DMS153 treated with DMSO at 0.1 percent for 48 hours (cell line): ENCODE measurements at regions not wholly inside any gene's neighbourhood (a gene's known extent, or its start where the extent isn't known, plus 50 kb on each side); places are given as distances from the start of the nearest gene placed in this dataset.
"Not testable (repeated sequence)": the region's sequence is repeated elsewhere in the genome, so short reads cannot be mapped to it uniquely, and the experiment has no call there.

Experiments
- DNase-seq: peaks from one replicate; lab custom pipeline; 2025; ENCODE audit not compliant: unreplicated experiment; lab: John Stamatoyannopoulos, UW

DNA sequence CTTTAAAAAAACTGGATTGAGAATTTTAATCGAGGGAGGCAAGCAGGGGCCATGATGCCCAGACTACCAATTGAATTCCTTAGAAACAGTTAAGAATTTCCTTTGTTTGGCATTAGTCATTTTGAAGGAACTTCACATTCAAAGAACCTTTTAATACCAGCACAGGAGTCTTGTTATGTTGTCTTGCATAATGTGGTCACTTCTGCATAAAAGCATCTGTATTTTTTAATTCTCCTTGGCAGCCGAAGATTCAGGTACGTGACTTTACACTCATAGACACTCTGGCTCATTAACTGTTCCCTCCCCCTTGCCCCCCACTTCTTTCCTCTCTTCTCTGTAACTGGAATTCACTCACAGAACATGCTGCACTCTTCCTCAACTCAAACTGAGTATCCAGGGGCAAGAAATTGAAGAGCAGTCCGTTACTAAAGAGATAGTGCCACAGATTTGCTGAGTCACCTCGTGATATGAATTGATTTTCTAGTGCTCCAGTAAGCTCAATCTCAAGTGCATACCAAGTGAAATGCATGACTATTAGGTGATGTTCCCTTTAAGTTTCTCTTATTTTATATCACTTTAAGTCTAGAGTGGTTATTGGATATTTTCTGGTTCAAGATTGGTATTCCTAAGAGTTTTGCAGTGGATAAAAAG, 572.2 kb upstream of the SOX9 start:
- DNase-seq = no peak

DNA sequence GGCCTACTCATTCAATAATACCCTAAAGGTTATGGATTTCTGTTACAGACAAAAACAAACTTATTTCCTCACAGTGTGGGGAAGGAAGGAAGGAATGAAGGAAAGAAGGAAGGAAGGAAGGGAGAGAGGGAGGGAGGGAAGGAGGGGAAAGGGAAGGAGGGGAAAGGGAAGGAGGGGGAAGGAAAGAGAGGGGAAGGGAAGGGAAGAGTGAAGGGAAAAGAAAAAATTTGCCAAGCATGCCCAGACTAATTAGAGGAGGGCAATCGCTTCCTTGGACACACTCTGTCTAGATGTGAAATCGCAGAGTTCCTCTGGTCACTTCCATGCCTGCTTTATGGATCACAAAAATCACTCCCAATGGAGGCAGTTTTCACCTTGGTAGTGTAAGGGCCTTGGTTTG, 570.1 kb upstream of the SOX9 start:
- DNase-seq = no peak

DNA sequence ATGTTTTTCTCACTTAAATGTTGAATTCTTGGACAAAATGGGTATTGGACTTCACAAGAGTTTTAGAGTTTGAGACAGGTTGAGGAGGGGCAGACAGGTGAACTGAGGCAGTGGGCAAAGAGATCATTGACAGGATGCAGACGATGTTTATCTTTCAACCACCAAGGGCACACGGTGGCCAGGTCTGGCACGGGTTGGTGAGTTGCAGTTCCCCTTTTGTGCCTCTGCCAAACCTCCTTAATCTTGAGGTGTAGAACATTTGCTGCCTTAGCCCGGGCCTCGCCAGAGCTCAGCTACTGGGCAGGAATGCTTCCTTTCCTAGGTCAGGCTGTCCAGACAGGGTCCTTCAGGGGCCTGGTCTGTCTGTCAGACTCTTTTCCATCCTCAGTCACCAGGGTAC, 567.4 kb upstream of the SOX9 start:
- no peak for DNase-seq

DNA sequence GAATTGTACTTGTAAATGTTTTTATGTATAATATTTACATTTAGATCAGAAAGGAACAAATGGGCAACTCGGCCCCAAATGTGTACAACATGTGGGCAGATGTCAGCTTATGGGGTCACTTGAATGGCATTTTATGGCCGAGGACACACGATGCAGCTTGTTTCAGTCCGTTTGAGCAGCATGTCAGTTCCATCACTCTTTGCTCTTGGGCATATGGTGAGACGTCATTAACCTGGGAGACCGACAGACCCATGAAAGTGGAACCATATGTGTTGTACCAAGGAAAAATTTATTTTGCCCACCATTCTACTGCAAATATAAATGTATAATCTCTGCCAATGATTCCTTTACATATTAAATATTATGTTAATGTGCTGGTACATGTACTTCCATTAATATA, 561.9 kb upstream of the SOX9 start:
- DNase-seq = no peak

DNA sequence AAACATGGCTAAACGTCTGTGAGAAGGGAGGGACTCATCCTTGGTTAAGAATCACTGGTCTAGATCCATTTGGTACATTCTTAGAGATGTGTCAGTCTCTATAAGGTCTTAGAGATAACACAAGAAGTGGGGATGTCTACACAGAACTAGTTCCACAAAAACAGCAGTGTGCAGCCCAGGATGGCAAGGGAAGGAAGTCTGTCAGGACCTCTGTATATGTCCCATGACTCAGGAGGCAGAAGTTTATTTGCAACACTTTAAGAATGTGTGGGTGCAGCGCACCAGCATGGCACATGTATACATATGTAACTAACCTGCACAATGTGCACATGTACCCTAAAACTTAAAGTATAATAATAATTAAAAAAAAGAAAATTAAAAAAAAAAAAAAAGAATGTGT, 548.5 kb upstream of the SOX9 start:
- no peak for DNase-seq

DNA sequence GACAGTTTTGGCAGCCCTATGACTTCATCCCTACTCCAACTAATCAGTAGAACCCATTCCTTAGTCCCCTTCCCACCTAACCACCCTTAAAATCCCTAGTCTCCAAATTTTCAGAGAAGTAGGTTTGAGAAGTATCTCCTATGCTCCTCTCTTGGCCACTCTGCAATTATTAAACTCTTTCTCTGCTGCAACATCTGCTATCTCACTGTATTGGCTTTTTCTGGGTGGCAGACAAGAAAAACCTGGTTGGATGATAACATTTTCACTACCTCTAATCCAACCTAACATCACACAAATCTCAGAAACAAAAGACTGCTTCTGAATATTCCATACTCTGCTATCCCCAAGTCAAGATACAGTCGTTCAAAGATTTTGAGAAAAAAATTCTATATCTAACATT, 542.4 kb upstream of the SOX9 start:
- DNase-seq = no peak

DNA sequence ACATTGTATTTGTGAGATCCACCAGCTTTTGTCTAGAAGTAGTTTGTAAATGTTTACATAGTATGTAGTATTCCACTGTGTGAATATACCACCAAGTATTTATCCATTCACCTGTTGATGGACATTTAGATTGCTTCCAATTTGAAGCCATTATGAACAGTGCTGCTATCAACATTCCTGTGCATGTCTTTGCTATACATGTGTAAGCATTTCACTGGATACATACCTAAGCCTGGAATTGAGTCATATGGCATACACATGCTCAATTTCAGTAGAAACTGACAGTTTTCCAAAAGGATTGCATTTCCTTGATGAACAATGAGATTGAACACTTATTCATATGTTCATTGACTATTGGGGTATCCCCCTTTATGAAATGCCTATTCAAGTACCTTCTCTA, 540.6 kb upstream of the SOX9 start:
- DNase-seq = no peak

DNA sequence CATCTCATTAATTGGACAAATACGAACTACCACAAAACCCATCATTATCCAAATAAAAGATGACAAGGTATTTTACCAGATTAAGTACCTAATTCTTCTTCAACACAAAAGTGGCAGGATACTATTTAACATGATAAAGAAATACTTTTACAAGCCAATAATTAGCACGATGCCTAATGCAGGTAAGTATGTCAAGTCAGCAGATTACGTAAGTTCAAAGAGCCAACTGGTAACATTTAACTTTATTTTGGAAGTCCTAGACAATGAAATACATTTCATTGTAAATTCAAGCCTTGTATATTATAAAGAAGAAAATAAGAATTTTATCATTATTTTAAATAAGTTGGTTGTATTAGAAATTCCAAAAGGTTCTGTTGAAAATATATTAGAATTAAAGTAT, 535.3 kb upstream of the SOX9 start:
- no peak for DNase-seq

DNA sequence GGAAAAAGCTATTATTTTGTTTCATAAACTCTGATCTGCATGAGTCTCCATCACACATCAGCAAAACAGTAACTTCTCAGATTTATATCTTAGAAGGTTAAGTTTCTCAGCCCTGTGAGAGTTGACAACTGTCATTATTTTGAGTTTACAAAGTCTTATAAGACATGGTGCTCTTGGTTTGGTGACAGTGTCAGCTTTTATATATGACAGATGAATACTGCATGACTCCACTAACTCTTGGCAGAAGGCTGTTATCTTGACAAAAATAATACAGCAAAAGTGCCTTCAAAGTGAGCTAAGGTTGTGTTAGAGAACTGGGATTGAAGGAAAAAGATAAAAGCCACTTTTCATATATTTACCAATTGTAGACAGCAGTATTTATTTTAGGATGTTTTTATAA, 528.4 kb upstream of the SOX9 start:
- no peak for DNase-seq

DNA sequence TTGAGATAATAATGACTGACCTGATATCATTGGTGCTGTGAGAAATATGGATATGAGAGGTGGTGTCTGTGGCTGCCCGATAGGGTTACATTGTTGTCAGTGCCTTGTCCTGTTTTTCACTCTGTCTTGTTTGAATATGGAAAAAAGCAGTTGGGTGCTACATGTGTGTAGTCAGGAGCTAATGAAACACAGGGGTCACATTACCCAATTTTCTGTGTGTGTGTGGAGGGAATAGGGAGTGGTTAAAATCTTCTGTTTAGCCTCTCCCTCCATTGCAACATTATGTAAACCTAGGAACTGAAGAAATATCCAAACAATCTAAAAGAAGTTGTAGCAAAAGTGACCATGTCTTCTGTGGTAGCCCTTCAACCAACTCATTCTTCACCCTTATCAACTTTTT, 527.7 kb upstream of the SOX9 start:
- no peak for DNase-seq

DNA sequence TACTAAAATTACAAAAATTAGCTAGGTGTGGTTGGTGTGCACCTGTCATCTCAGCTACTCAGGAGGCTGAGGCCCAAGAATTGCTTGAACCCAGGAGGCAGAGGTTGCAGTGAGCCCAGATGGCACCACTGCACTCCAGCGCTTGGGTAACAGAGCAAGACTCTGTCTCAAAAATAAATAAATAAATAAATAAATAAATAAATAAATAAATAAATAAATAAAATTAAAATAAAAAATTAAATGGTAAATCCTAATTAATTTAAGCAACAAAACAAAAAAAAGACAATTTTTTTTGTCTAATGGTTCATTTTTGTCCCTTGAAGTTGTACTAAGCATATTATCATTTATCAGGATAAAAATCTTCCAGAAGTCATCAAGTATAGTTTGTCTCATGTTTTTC, 521.2 kb upstream of the SOX9 start:
- DNase-seq = not testable (repeated sequence)

DNA sequence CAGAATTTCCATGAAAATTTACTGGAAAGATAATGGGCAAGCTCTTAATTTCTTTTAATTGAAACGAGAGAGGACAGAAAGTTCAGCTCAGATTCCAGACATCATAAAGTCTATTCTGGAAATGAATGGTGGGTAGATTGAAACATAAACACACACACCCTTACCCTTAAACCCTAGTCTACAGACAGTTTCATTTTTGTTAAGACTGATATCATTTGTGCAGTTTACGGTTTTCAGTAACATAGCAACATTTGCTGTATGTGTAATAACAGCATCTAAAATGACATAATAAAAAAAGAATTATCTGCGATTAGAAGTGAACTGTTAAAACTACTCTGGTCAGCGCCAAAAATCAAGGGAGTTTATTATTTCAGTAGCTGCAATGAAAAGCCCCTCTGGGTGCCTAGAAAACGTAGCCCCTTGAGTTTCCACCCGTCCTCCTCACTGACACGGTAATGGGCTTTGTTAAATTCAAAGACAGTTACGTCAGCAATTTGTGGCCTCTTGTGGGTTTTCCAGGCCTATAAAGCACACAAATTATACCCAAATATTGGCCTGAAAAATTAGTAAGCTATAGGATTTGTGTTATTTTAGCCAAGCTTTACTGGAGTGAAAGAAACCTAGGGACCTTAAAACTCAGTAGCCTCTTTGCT, 520.6 kb upstream of the SOX9 start:
- DNase-seq = no peak

DNA sequence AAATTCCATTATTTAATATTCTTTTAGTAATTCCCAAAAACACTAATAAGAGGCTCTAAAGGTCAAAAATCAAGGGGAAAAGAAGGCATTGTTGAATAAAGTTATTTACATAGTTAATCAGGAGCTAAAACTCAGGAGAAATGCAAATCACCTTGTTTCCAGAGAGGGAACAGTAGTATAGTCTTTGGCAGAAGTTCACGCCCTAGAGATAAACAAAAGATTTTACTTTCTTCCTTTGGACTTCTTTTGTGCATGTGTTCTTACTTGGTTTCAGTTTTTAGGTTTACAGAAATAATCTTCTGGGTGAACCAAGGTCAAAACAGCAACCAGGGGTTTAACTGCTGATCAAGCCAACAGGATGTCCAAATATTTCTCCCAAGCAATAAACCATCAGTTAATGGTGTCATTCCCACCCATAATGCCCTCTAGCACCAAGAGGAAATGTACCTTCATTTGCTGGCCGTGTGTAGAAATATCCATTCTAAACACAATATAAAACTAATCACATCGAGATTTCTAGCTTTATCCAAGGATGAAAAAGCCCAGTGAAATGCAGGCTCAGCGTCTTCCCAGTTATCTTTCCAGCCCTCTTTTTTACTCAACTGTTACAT, 518.8 kb upstream of the SOX9 start:
- DNase-seq = no peak

DNA sequence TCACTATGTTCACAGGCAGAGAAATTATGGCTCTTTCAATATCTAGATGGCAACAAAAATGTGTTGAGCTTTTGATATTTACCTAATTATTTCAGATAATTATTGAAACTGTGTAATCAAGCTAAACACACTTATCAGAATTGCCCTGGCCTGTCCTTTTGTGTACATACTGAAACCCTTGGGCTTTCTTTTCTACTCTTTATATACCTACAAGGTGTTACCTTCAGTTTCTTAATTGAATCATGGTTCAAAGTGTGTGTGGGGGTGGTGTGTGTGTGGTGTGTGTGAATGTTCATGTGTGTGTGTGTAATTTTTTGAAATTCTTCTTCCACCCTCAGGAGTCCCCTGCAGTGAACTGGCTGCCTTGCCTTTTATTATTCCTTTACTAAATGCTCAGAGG, 506.8 kb upstream of the SOX9 start:
- no peak for DNase-seq

DNA sequence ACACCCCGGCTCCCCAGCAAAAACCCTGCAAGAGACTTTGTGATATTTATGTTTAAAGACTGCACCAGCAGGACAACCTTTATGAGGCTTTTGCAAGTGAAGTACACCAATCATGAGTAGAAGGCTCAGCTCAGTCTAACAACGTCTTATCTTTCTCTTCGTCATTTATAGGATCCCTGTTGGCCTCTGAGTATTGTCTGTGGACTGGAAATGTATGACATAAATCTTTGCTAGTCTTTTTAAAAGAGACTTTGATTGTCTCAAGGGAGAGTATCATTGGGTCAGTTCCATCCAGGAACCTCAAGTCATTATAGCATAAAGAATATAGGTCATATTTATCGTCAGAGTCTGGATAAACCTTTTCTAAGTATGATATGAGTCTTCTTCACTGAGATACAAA, 505.0 kb upstream of the SOX9 start:
- DNase-seq = no peak

DNA sequence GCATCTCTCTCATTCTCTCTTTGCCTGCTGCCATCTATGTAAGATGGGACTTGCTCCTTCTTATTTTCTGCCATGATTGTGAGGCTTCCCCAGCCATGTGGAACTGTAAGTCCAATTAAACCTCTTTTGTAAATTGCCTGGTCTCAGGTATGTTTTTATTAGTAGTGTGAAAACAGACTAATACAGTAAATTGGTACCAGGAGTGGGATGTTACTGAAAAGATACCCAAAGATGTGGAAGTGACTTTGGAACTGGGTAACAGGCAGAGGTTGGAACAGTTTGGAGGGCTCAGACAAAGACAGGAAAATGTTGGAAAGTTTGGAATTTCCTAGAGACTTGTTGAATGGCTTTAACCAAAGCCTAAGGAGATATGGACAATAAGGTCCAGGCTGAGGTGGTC, 503.1 kb upstream of the SOX9 start:
- not testable (repeated sequence) for DNase-seq

DNA sequence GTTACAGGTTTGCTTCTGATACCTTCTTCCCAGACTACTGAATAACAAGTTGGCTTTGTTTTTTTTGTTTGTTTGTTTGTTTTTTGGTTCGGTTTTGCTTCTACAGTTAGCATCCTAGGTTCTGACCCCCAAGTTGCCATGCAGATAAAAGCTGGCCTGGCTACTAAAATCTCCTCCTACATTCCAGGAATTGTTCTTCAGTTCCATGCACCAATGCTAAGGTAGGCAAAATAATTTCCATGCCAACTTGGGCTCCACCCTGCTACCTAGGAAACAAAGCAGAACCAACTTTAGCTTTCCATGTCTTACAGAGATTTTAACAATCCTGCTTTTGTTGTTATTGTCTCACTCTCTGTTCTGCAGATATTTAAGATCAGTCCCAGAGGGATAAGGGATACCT, 495.5 kb upstream of the SOX9 start:
- DNase-seq = no peak

DNA sequence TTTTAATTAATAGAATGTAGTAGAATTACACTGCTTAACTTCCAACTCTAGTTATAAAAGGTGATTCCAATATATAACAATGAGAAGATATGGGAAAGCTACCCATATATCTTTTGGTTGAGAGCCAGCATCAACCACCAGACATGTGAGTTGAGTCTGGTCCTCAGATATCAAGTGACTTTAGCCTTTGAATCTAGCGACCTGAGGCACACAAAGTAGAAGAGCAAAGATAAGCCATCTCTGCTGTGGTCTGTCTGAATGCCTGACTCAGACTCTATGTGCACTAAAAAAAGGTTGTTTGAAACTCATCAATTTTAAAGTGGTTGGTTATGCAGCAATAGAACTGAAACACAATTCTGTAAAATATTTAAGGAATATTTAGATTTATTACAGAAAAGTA, 492.5 kb upstream of the SOX9 start:
- no peak for DNase-seq

DNA sequence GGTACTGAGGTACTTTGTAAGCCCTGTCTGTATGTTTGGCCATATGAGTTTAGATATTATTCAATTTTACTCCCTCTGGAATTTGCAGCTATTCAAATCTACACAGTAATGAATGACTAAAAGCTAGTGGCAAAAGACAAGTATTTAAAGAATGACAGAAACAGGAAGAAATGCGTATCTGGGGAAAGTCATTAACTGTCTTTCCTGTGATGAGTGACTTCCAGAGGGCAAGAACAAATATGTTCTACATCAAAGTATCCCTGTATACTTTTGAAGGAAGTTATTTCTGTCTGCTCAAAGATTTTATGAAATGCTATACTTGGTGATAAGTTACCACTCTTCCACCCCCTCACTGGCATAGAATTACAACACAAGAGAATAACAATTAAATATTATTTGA, 489.3 kb upstream of the SOX9 start:
- DNase-seq = no peak

DNA sequence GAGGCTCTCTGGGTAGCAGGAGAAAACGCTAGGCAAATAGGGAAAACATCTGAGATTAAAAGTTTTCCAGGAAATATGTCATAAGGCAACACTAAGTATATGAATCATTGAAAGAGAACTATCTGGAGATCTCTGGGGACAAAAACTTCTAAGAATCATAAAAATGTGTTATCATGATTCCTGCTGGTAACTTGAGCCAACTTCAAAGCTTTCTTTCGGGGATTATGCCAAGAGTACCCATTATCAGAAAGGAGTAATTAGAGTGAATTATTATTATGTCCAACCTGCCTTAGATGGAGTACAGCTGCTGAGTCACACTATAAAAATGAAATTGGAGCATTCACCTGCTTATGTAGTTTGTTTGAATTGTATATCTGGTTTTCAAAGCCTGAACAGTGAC, 488.5 kb upstream of the SOX9 start:
- peak; percentile 77 for DNase-seq

DNA sequence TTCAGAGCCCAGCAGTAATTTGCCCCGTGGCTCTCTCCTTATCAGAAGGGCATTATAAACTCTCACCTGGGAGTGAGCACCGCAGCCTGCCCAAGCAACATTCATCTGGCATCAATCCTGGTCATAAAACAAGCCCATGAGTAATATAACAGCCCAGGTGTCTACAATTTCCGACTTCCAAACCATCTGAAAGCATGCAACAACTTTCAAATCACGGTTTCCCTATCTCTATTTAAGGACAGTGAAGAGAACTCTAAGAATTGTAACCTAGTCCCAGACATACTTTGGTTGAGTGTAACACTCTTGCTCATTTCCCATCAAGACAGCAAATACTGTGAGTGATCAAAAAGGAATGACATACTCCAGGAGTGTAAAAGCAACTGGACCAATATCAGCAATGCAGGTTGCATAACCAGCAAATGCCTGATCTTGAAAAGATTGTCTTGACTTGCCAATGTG, 487.4 kb upstream of the SOX9 start:
- DNase-seq = no peak

DNA sequence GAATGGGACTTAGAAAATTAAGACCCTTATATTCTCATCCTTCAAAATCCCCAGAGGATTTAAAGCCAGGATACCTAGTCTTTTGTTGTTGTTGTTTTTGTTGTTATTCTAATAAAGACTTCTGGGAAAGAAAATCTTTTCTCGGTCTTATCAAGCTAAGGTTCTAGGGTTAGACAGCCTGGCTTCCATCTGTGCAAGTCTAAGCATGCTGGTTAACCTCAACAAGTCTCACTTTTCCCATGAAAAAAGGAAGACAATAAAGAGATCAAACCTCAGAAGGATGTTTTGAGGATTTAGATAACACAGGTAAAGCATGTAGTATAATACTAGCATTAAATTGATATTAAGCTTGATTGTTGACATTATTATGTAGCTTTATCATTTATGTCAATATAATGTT, 486.4 kb upstream of the SOX9 start:
- DNase-seq = no peak

DNA sequence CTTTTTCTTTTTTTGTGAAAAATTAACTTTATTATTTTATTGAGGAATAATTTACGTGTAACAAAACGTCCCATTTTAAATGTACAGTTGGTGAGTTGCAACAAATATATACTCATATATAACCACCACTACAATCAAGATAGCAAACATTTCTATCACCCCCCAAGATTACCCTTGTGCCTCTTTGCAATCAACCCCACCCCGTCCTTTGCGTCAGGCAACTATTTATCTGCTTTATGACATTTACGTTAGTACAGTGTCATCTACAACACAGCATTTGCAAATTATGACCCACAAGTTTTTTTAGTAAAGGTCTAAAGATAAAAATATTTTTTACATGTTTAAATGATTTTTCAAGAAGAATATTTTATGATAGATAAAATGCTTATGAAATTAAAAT, 485.6 kb upstream of the SOX9 start:
- no peak for DNase-seq
